Neural progenitor cell (in vitro differentiated cells): ENCODE measurements at regions not wholly inside any gene's neighbourhood (a gene's known extent, or its start where the extent isn't known, plus 50 kb on each side); places are given as distances from the start of the nearest gene placed in this dataset.

Source experiments
- DNase-seq: peaks from one replicate; pipeline ENCODE4 v3.0.0-alpha.2; 2016; ENCODE audit warnings: low spot score
- H2AFZ ChIP-seq: fragments of 200-600 bp; sonication (generic); replicated peaks from 2 replicates; pipeline ENCODE4 v1.6.1; 2016; ENCODE audit warnings: antibody characterized with exemption
- H3F3A ChIP-seq: fragments of 200-600 bp; sonication (generic); 2 replicates; pipeline ENCODE4 v1.6.1; 2016; ENCODE audit warnings: antibody characterized with exemption, low read depth
- H3K27ac ChIP-seq: fragments of 200-600 bp; sonication (generic); 2 replicates; pipeline ENCODE4 v1.5.1; 2016; ENCODE audit warnings: mild to moderate bottlenecking
- H3K27me3 ChIP-seq: fragments of 200-600 bp; sonication (generic); 2 replicates; pipeline ENCODE4 v1.6.1; 2016; ENCODE audit warnings: mild to moderate bottlenecking, moderate library complexity
- H3K36me3 ChIP-seq: fragments of 200-600 bp; sonication (generic); 2 replicates; pipeline ENCODE4 v1.5.1; 2016
- H3K4me1 ChIP-seq: fragments of 200-600 bp; sonication (generic); 2 replicates; pipeline ENCODE4 v1.6.1; 2016; ENCODE audit warnings: mixed run types
- H3K4me2 ChIP-seq: fragments of 200-600 bp; sonication (generic); 2 replicates; pipeline ENCODE4 v1.6.1; 2016
- H3K4me3 ChIP-seq: fragments of 200-600 bp; sonication (generic); 2 replicates; pipeline ENCODE4 v1.5.1; 2016
- H3K79me2 ChIP-seq: fragments of 200-600 bp; sonication (generic); 2 replicates; pipeline ENCODE4 v1.6.1; 2016; ENCODE audit warnings: low read depth
- H3K9ac ChIP-seq: fragments of 200-600 bp; sonication (generic); 2 replicates; pipeline ENCODE4 v1.6.1; 2016
- H3K9me3 ChIP-seq: fragments of 200-600 bp; sonication (generic); 2 replicates; pipeline ENCODE4 v1.5.1; 2016; ENCODE audit warnings: low read depth
- H4K20me1 ChIP-seq: fragments of 200-600 bp; sonication (generic); 2 replicates; pipeline ENCODE4 v1.6.1; 2016; ENCODE audit warnings: low read depth
- H3K27ac Mint-ChIP-seq: 3 replicates; pipeline ENCODE4 v1.8.0; 2021; ENCODE audit warnings: mixed read lengths
- H3K27me3 Mint-ChIP-seq: 2 replicates; pipeline ENCODE4 v1.8.0; 2022; ENCODE audit warnings: low read depth, mild to moderate bottlenecking, inconsistent platforms, moderate library complexity, mixed read lengths; ENCODE audit not compliant: insufficient read depth
- H3K36me3 Mint-ChIP-seq: 3 replicates; pipeline ENCODE4 v1.8.0; 2021; ENCODE audit warnings: mixed read lengths
- H3K4me1 Mint-ChIP-seq: 3 replicates; pipeline ENCODE4 v1.8.0; 2021; ENCODE audit warnings: mixed read lengths
- H3K4me3 Mint-ChIP-seq: 3 replicates; pipeline ENCODE4 v1.8.0; 2021; ENCODE audit warnings: mild to moderate bottlenecking, moderate library complexity, mixed read lengths
- H3K9me3 Mint-ChIP-seq: 3 replicates; pipeline ENCODE4 v1.8.0; 2020; ENCODE audit warnings: mixed read lengths
- EZH2 ChIP-seq: fragments of 200-600 bp; sonication (generic); IDR thresholded peaks from 2 replicates; pipeline ENCODE4 v1.6.1; 2017; ENCODE audit warnings: antibody characterized with exemption, mild to moderate bottlenecking, moderate library complexity
- EZH2phosphoT487 ChIP-seq: fragments of 200-600 bp; sonication (generic); IDR thresholded peaks from 2 replicates; pipeline ENCODE4 v1.6.1; 2017; ENCODE audit warnings: antibody characterized with exemption
- TF ChIP-seq, protein P1 (sequence below): fragments of 200-600 bp; sonication (generic); IDR thresholded peaks from 2 replicates; pipeline ENCODE4 v1.5.1; 2017; ENCODE audit warnings: antibody characterized with exemption, mild to moderate bottlenecking

DNA sequence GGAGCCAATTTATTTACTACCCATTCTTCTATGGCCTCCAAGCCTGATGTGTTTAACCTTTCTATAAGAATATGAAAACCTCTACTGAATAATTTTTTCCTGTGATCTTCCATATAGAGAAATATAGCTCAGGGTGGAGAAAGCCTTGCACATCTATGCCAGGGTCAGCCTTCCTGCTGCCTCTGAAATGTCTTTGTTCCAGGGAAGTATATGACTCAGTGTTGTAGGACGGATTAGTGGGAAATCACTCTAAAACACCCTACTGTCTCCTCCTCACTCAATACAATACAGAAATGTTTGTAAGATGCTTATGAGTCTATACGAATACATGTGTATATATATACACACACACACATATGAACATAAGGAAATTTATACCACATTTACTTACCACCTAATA lies 1044.9 kb downstream of the BRINP3 start:
- Mint-ChIP-seq H3K4me3 (no peak overlapping the region), H3K4me1 (no peaks in the 10 kb centered on the region), H3K36me3 (no peaks in the 10 kb centered on the region), H3K27me3 (no peaks in the 10 kb centered on the region), H3K9me3 (no peaks in the 10 kb centered on the region), H3K27ac (no peak overlapping the region)
- Histone ChIP-seq H3K36me3 (no peaks in the 10 kb centered on the region), H3K9me3 (no peaks in the 10 kb centered on the region), H2AFZ (no peak overlapping the region), H3F3A (no peaks in the 10 kb centered on the region), H3K79me2 (no peaks in the 10 kb centered on the region), H4K20me1 (no peaks in the 10 kb centered on the region), H3K4me2 (no peak overlapping the region), H3K4me3 (no peak overlapping the region), H3K9ac (no peak overlapping the region), H3K27ac (no peak overlapping the region), H3K4me1 (no peaks in the 10 kb centered on the region), H3K27me3 (no peaks in the 10 kb centered on the region)
- no peak for DNase-seq
- no peak for TF ChIP-seq EZH2
- no peak for TF ChIP-seq EZH2phosphoT487
- TF ChIP-seq, protein P1, sequence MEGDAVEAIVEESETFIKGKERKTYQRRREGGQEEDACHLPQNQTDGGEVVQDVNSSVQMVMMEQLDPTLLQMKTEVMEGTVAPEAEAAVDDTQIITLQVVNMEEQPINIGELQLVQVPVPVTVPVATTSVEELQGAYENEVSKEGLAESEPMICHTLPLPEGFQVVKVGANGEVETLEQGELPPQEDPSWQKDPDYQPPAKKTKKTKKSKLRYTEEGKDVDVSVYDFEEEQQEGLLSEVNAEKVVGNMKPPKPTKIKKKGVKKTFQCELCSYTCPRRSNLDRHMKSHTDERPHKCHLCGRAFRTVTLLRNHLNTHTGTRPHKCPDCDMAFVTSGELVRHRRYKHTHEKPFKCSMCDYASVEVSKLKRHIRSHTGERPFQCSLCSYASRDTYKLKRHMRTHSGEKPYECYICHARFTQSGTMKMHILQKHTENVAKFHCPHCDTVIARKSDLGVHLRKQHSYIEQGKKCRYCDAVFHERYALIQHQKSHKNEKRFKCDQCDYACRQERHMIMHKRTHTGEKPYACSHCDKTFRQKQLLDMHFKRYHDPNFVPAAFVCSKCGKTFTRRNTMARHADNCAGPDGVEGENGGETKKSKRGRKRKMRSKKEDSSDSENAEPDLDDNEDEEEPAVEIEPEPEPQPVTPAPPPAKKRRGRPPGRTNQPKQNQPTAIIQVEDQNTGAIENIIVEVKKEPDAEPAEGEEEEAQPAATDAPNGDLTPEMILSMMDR, result no peak

DNA sequence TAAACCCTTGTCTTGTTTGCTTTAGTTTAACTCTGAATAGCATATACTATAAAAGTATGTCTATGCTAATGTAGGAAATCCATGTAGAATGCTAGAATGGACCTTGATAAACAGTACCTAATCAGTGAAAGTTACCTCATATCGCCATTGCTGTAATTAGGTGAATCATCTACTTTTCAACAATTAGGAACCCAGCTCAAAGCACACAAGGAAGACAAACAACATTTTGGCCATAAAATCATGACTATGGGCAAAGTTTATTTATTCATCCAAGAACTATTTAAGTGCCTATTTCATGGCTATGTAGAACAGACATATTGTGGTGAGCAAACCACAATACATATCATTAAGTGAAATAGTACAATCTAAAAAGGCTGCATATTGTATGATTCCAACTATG lies 1043.2 kb downstream of the BRINP3 start:
- H3K36me3 Mint-ChIP-seq, result no peaks in the 10 kb centered on the region
- Histone ChIP-seq H3K9me3 (no peaks in the 10 kb centered on the region), H3K4me1 (no peaks in the 10 kb centered on the region), H3K27me3 (no peaks in the 10 kb centered on the region), H3K36me3 (no peaks in the 10 kb centered on the region), H3K27ac (no peak overlapping the region), H3K4me2 (no peak overlapping the region), H2AFZ (no peak overlapping the region), H3K9ac (no peak overlapping the region), H3K79me2 (no peaks in the 10 kb centered on the region), H3K4me3 (no peak overlapping the region), H3F3A (no peaks in the 10 kb centered on the region), H4K20me1 (no peaks in the 10 kb centered on the region)
- H3K27me3 Mint-ChIP-seq, result no peaks in the 10 kb centered on the region
- no peak overlapping the region for H3K4me3 Mint-ChIP-seq
- no peak overlapping the region for H3K27ac Mint-ChIP-seq
- no peak for DNase-seq
- TF ChIP-seq, protein P1, result no peak
- no peak for TF ChIP-seq EZH2
- no peak for TF ChIP-seq EZH2phosphoT487
- H3K9me3 Mint-ChIP-seq, result no peaks in the 10 kb centered on the region
- no peaks in the 10 kb centered on the region for H3K4me1 Mint-ChIP-seq

DNA sequence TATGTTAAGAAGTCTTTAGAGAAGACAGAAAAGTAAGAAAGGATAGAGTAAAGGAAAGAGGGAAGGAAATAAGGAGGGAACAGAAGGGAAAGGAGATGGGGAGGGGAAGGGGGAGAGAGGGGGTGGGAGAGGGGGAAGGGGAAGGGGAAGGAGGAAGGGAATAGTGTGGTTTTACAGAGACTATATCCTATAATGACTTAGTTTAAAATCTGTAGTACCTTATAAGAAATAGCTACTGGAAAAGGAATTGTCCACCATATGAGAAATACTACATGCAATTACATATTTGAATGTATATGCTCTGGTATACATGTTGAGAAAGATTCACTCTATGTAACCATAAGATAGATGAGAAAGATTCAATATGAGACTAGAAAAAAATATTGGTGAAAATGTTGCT lies 1042.3 kb downstream of the BRINP3 start:
- H3K27me3 ChIP-seq, result no peaks in the 10 kb centered on the region
- H2AFZ ChIP-seq, result no peak overlapping the region
- Mint-ChIP-seq H3K27me3 (no peaks in the 10 kb centered on the region), H3K27ac (no peak overlapping the region), H3K4me1 (no peaks in the 10 kb centered on the region), H3K4me3 (no peak overlapping the region), H3K36me3 (no peaks in the 10 kb centered on the region), H3K9me3 (no peaks in the 10 kb centered on the region)
- H3K27ac ChIP-seq, result no peak overlapping the region
- no peak overlapping the region for H3K9ac ChIP-seq
- TF ChIP-seq, protein P1, result no peak
- TF ChIP-seq EZH2phosphoT487 (no peak), EZH2 (no peak)
- H3K4me3 ChIP-seq, result no peak overlapping the region
- no peaks in the 10 kb centered on the region for H3K79me2 ChIP-seq
- H3K4me2 ChIP-seq, result no peak overlapping the region
- H3K36me3 ChIP-seq, result no peaks in the 10 kb centered on the region
- H4K20me1 ChIP-seq, result no peaks in the 10 kb centered on the region
- no peak for DNase-seq
- H3K4me1 ChIP-seq, result no peaks in the 10 kb centered on the region
- no peaks in the 10 kb centered on the region for H3F3A ChIP-seq
- H3K9me3 ChIP-seq, result no peaks in the 10 kb centered on the region

DNA sequence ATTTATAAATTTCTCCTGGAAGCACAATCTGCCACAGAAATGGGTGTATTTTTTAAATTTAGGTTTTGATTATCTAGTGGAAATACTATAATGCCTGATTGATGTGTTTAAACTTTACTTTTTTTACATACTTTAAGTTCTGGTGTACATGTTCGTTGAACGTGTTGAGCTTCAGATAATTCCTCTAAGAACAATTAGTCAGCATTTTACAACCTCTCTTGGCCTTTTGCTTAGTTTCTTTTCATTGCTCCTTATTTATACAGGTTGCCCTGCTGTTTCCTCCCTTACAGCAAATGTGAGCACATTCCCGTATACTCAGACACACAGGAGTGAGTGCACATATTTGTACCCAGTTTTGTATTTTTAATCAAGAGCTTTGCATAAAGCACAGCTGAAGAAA lies 1038.9 kb downstream of the BRINP3 start:
- Mint-ChIP-seq H3K4me1 (no peaks in the 10 kb centered on the region), H3K36me3 (no peaks in the 10 kb centered on the region), H3K9me3 (no peaks in the 10 kb centered on the region), H3K27ac (no peak overlapping the region), H3K4me3 (no peak overlapping the region), H3K27me3 (peaks cover 2% of the 10 kb centered on the region)
- Histone ChIP-seq H3K27me3 (no peaks in the 10 kb centered on the region), H3K9ac (no peak overlapping the region), H3F3A (no peaks in the 10 kb centered on the region), H3K79me2 (no peaks in the 10 kb centered on the region), H3K4me1 (no peaks in the 10 kb centered on the region), H2AFZ (no peak overlapping the region), H3K9me3 (no peaks in the 10 kb centered on the region), H4K20me1 (no peaks in the 10 kb centered on the region), H3K36me3 (no peaks in the 10 kb centered on the region), H3K4me2 (no peak overlapping the region), H3K4me3 (no peak overlapping the region), H3K27ac (no peak overlapping the region)
- no peak for TF ChIP-seq EZH2
- TF ChIP-seq, protein P1, result no peak
- no peak for TF ChIP-seq EZH2phosphoT487
- no peak for DNase-seq
